ENCODE measurements at regions not wholly inside any gene's neighbourhood (a gene's known extent, or its start where the extent isn't known, plus 50 kb on each side); places are given as distances from the start of the nearest gene placed in this dataset.

- DNase-seq (ENCODE audit: low read depth in 2 of 3, low spot score in 2 of 3): no peak
Observed at GRCh38 chr9:13607481-13608441, 328.3 kb upstream of the MPDZ start.

- DNase-seq (ENCODE audit: low read depth in 2 of 3, low spot score in 2 of 3): no peak
Observed at GRCh38 chr9:13606586-13606985, 327.1 kb upstream of the MPDZ start.

GRCh38 chr9:13603921-13604320 lies 324.4 kb upstream of the MPDZ start:
- no peak for DNase-seq (ENCODE audit: low read depth in 2 of 3, low spot score in 2 of 3)

- no peak for DNase-seq (ENCODE audit: low read depth in 2 of 3, low spot score in 2 of 3)
Observed at GRCh38 chr9:13598738-13599137, 319.2 kb upstream of the MPDZ start.

GRCh38 chr9:13597427-13597826 lies 317.9 kb upstream of the MPDZ start:
- DNase-seq (ENCODE audit: low read depth in 2 of 3, low spot score in 2 of 3): no peak

- no peak for DNase-seq (ENCODE audit: low read depth in 2 of 3, low spot score in 2 of 3)
Observed at GRCh38 chr9:13597004-13597403, 317.5 kb upstream of the MPDZ start.

- no peak for DNase-seq (ENCODE audit: low read depth in 2 of 3, low spot score in 2 of 3)
Observed at GRCh38 chr9:13596383-13596970, 317.0 kb upstream of the MPDZ start.

- DNase-seq (ENCODE audit: low read depth in 2 of 3, low spot score in 2 of 3): no peak
Observed at GRCh38 chr9:13590996-13591395, 311.5 kb upstream of the MPDZ start.

GRCh38 chr9:13589034-13589737 lies 309.7 kb upstream of the MPDZ start:
- DNase-seq (ENCODE audit: low read depth in 2 of 3, low spot score in 2 of 3): no peak

GRCh38 chr9:13588151-13589033 lies 308.9 kb upstream of the MPDZ start:
- DNase-seq (ENCODE audit: low read depth in 2 of 3, low spot score in 2 of 3): no peak

GRCh38 chr9:13587571-13587970 lies 308.1 kb upstream of the MPDZ start:
- DNase-seq (ENCODE audit: low read depth in 2 of 3, low spot score in 2 of 3): no peak

- DNase-seq (ENCODE audit: low read depth in 2 of 3, low spot score in 2 of 3): no peak
Observed at GRCh38 chr9:13586587-13587374, 307.3 kb upstream of the MPDZ start.

GRCh38 chr9:13580760-13581159 lies 301.3 kb upstream of the MPDZ start:
- no peak for DNase-seq (ENCODE audit: low read depth in 2 of 3, low spot score in 2 of 3)

GRCh38 chr9:13580131-13580530 lies 300.6 kb upstream of the MPDZ start:
- no peak for DNase-seq (ENCODE audit: low read depth in 2 of 3, low spot score in 2 of 3)

GRCh38 chr9:13576101-13576500 lies 296.6 kb upstream of the MPDZ start:
- DNase-seq (ENCODE audit: low read depth in 2 of 3, low spot score in 2 of 3): no peak

- DNase-seq (ENCODE audit: low read depth in 2 of 3, low spot score in 2 of 3): no peak
Observed at GRCh38 chr9:13575558-13575957, 296.1 kb upstream of the MPDZ start.

GRCh38 chr9:13570068-13570974 lies 290.8 kb upstream of the MPDZ start:
- no peak for DNase-seq (ENCODE audit: low read depth in 2 of 3, low spot score in 2 of 3)

GRCh38 chr9:13569602-13570067 lies 290.1 kb upstream of the MPDZ start:
- no peak for DNase-seq (ENCODE audit: low read depth in 2 of 3, low spot score in 2 of 3)

Measured in hematopoietic multipotent progenitor cell (in vitro differentiated cells).